GF-D8 (cell line): ENCODE measurements at regions not wholly inside any gene's neighbourhood (a gene's known extent, or its start where the extent isn't known, plus 50 kb on each side); places are given as distances from the start of the nearest gene placed in this dataset.
"Not testable (repeated sequence)": the region's sequence is repeated elsewhere in the genome, so short reads cannot be mapped to it uniquely, and the experiment has no call there.

ENCODE experiments used
- DNase-seq: peaks from one replicate; lab custom pipeline; 2025; lab: John Stamatoyannopoulos, UW

DNA sequence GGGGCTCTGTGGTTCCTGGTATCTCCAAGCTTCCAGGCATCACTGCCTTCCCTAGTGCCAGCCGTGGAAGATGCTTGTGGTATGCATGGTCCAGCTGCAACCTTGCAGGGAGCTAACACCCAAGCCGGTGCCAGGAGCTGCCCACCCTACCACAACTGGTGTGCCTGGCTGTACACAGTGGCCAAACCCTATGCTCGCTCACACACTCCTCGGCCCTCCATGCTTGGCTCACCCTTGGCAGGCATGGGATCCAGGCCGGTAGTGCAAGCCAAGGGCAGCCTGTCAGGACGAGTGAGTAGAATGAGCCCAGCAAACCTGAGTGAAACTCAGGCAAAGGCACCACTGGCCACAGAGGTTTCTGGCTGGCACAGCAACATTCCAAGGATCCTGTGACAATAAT, 1676.0 kb downstream of the SLITRK1 start:
- no peak for DNase-seq

DNA sequence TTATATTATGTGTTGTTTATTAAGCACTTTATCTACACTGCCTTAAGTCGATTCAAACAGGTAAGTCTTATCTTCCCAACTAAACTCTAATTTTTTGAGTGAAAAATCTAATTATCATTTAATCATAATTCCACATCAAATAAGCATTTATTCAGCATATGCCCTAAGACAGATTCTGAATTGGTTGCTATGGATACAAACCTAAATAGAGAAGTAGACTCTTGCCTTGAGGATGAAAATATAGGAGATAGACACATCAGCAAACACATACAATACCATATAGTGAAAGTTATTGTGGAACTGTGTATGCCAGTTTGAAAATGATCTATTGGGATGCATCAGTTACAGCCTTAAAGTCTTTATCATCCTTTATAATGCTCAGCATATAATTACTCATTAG, 1679.9 kb downstream of the SLITRK1 start:
- DNase-seq = no peak

DNA sequence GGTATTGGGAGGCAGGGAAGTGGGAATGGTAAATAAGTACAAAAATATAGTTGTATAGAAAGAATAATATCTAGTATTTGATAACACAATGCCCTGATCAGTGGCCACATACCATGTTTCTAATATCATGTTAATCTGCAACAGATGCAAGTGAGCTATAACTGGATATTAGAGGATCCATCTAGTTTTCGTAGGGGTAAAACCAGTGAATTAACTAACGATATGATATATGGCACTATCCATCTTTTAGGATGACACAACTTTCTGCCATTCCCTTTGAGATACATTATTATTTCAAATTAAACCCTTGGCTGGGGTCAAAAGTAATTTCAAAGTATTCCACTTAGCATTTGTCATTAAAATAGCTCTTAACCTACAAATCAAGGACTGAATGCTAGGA, 1686.2 kb downstream of the SLITRK1 start:
- DNase-seq = no peak

DNA sequence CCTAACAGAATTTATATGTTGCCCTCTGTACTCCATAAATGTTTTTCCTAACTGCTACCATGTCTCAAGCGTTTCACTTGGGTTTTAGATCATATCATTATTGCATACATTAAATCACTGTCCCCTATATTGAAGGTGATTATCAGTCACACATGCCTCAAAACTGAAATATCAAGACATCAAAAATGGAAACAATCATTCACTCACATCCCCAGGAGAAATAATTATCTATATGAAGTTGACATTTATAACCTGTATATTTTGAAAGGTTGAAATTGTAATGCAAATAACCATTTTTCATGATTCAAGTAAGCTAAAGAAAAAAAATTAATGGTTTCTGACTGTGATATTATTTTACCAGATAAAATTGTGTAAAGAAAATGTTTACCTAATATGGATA, 1695.0 kb downstream of the SLITRK1 start:
- no peak for DNase-seq

DNA sequence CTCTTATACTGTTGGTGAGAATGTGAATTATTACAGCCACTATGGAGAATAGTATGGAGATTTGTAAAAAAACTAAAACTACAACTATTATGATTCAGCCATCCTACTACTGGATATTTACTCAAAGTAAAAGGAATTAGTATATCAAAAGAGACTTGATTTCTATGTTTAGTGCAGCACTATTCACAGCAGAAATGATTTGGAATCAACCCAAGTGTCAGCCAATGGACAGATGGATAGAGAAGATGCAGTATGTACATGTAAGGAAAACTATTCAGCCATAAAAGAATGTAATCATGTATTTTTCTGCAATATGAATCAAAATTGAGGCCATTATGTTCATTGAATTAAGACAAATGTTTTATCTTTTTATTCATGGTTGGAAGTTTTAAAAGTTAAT, 1705.5 kb downstream of the SLITRK1 start:
- no peak for DNase-seq

DNA sequence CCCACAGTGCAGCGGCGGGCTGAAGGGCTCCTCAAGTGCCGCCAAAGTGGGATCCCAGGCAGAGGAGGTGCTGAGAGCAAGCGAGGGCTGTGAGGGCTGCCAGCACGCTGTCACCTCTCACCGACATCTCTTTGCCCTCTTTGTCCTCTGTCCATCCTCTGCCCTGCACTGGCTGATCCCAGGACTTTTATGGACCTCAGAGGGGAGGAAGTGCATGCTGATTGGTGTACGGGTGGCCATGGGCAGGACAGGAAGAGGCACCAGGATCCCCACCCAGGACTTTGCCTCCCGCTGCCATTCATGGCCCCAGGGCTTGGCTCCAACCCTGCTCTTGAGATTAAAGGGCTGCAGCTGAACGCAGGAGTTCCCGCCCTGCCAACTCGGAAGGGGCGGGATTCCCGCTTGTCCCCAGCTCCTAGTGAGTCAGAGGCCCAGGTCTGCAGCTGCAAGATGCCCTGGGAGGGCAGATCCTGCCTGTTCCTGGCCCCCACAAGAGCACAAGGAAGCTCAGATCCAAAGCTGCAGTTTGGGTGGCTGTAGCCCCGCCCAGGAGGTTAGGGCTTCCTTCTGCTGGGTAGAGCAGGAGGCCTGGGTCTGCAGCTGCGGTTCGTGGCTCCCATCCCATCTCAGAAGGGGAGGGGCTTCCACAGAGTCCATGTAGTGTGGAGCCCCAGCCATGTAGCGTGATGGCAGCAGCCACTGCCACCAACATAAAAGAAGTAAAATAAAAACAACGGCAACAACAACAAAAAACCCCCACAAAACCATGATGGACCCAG, 1716.7 kb downstream of the SLITRK1 start:
- DNase-seq = no peak

DNA sequence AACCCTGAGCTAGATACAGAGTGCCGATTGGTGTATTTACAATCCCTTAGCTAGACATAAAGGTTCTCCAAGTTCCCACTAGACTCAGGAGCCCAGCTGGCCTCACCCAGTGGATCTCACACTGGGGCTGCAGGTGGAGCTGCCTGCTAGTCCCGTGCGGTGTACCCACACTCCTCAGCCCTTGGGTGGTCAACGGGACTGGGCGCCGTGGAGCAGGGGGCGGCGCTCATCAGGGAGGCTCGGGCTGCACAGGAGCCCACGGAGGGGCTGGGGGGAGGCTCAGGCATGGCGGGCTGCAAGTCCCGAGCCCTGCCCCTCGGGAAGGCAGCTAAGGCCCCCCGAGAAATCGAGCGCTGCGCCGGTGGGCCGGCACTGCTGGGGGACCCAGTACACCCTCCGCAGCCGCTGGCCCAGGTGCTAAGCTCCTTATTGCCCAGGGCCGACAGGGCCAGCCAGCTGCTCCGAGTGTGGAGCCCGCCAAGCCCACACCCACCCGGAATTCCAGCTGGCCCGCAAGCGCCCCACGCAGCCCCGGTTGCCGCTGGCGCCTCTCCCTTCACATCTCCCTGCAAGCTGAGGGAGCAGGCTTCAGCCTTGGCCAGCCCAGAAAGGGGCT, 1717.4 kb downstream of the SLITRK1 start:
- not testable (repeated sequence) for DNase-seq

DNA sequence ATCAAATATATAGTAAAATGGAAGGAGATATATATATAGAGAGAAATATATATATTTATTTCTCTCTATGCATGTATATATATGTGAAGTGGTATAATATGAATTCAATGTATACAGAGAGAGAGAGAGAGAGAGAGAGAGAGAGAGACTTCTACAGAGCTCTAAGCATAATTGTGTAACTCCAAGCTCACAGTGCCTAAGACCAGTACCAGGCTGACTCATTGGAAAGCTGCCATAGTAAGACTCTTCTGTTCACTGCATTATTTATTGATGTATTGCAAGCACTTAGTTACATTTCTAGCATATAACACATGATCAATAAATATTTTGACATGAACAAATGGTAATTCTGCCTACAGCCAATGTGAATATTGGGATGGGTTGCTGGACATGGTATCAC, 1734.7 kb downstream of the SLITRK1 start:
- no peak for DNase-seq

DNA sequence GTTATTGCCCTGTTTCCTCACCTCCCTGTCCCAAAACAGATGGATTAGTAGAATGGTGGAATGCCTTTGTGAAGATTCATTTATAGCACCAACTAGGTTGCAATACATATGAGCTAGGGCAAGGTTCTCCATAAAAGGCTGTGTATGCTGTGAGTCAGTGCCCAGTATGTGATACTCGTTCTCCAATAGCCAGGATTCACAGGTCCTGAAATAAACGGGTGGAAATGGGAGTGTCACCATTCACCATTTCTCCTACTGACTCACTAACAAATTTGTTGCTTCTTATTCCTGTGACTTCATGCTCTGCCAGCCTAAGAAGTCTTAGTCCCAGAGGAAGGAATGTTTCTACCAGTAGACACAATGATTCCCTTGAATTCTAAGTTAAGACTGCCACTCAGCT, 1745.4 kb downstream of the SLITRK1 start:
- DNase-seq = no peak

DNA sequence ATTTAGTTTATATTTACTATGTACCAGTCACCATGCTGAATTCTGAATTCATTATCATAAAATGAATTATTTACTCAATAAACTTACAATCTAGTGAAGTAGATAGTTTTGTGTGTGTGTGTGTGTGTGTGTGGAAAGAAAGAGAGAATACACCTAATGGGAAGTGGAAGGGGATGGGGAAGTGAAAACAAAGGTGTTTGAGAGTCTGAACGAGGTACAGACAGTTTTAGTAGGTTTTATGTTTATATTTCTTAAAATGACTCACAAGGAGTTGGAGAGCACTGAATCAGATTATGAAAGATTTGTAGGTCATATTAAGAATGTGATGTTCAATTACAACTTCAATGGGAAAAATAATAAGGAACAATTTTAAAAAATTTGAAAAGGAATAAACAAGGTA, 1753.0 kb downstream of the SLITRK1 start:
- DNase-seq = no peak

DNA sequence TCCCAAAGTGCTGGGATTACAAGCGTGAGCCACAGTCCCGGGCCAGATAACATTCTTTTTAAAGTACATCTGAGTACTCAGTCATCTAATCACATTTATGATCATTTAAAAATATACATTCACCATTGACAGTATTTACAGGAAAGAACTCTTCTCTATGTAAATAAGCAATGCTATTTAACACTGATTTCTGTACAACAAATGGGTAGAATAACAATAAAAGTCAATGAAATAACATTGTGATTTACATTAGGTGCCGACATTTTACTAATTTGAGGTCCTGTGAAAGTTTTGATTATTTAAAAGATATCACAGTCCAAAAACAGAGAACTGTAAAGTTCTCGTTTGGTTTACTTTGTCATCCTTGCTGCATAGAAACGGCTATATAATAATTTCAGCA, 1763.7 kb downstream of the SLITRK1 start:
- no peak for DNase-seq

DNA sequence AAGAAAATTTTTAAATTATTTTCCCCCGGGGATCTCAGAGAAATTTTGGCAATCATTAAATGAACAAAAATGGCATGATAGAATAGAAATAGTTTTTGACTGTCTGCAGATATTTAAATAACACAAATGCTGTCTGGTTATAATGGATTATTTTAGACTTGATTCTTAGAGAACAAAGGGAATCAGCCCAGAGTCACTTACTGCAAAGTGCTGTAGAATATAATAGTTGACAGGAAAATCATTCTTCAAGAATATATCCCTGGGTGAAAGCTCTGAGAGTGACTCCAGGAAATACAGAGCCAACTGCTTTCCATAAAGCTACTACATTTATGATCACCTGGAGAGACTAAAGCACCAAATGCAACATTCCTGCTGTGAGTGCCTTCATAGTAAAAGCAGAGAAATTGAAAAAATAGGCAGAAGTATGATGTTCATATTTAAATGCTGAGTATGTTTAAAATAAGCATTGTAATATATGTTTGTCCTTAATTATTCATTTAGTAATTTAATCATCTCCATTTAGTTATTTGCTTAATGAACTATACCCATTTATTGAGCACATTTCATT, 1765.8 kb downstream of the SLITRK1 start:
- DNase-seq = no peak

DNA sequence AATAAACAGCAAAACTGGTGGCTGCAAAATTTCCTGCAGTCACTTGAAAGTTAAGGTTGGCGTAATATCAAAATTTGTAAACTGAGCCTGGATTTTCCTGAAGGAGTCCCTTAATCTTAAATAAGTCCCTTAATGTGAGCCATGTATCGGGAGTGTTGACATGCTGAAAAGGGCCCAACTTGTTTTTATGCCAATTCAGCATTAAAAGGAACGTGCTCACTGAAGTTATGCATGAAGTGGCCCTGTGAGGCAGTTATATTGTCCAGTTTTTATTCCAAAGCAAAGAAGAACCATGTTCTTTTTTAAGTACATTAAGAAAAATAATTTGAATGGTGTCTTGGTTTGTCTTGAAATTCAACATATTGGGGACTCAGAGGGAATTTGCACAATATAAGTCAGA, 1766.9 kb downstream of the SLITRK1 start:
- no peak for DNase-seq

DNA sequence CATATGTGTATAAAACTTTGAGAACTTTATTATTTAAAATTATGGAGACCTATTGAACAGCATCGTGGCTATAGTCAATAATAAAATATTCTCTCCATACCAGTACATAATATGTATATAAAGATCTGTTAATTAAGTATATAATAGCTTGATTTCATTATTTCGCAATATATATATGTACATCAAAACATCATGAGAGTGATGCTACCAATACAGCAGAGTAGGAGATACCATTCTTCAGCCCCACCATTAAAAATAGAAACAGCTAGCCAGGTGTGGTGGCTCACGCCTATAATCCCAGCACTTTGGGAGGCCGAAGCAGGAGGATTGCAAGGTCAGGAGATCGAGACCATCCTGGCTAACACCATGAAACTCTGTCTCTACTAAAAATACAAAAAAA, 1755.3 kb upstream of the SPRY2 start:
- no peak for DNase-seq

DNA sequence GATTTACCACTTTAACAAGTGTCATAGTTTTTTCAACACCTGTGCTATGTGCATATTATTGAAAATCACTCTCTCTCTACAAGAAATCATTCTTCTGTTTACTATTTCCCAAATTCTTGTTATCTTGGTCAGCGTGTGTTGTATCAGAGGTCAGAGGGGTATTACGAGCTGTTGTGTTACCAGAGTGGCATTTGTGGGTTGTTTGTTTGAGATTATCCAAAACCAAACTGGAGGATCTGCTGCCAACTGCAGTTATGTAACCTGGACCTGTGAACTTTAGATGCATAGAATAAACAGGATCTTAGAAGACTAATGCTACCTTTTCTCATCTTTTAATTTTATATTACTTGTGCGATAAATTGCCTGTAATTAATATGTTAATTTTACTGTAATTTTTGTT, 1751.4 kb upstream of the SPRY2 start:
- DNase-seq = no peak

DNA sequence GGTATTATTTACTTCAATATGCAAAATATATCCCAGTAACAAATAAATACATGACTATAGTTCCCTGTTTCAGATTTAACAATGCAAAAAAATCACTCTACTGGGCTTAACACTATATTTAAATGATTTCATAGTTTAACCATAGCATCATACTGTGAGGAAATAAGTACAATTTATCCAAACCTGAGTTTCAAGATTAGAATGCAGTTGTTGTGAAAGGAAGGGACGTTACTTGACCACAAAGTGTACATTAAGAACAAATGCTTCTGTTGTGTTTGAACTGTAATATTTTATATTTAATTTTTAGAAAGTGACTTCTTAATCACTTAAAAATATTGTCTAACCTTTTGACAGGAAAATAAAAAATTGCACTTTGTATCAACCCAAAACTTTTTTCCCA, 1747.9 kb upstream of the SPRY2 start:
- no peak for DNase-seq

DNA sequence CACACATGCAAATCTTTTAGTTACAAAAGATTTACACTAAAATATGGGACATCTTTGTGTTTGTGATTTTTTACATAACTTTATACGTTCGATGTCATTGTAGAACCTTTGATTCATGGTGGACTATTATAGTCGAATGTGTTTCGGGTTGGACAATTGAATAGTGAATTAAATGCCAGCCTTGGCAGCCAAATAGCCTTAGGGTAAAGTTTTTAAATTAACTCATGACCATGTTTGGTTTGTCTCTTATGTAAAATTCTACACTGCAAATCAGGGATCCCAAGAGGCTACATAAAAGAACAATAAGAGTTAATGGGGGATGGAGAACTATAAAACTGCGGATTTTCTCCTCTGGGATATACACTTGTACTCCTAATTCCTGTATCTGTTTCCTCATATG, 1735.6 kb upstream of the SPRY2 start:
- DNase-seq = no peak

DNA sequence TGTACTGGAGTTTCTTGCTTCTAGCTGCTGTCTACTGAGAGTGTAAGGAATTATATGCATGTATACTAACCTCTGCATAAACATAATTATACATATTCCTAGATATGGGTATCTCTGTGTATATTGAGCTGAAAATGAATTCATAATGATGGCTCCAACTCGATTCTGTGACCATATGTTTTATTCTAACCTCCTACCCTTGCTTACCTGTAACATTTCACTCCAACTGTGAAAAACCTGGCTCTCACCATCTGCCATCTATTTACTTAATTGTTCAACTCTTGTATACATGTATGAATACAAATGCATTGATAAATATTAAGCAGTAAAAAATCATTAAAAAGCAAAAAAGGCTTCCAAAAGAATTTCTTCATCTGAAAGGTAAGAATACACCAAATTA, 1729.5 kb upstream of the SPRY2 start:
- DNase-seq = no peak

DNA sequence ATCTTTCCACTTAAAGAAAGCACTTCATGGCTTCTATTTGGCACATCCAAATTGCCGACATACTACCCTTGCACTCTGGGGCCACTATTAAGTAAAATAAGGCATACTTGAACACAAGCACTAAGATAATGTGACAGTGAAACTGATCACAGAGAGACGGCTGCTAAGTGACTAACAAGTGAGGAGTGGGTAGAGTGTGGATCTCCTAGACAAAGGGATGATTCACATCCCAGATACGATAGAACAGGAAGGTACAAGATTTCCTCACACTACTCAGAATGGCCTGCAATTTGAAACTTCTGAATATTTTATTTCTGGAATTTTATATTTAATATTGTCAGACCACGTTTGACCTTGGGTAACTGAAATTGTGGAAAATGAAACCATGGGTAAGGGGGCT, 1721.8 kb upstream of the SPRY2 start:
- DNase-seq = no peak

DNA sequence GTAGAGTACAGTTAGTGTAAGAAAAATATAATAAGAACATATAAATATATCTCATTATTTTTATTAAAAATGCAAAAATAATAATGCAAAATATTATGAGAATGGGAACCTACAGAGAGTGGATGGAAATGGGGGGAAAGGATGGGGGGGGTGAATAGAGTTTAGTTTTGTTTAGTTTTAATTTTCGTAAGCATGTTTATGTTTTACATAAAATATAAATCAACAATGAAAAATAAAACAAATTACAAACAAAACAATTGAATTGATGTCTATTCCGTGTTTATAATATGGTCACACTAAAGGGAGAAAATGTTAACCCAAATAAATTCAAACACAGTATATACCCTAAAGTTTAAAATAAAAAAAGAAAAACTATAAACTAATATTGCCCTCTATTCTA, 1717.4 kb upstream of the SPRY2 start:
- DNase-seq = no peak

DNA sequence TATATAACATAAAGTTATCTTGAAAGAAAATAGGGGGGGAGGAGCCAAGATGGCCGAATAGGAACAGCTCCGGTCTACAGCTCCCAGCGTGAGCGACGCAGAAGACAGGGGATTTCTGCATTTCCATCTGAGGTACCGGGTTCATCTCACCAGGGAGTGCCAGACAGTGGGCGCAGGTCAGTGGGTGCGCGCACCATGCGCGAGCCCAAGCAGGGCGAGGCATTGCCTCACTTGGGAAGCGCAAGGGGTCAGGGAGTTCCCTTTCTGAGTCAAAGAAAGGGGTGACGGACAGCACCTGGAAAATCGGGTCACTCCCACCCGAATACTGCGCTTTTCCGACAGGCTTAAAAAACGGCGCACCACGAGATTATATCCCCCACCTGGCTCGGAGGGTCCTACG, 1704.4 kb upstream of the SPRY2 start:
- DNase-seq = not testable (repeated sequence)

DNA sequence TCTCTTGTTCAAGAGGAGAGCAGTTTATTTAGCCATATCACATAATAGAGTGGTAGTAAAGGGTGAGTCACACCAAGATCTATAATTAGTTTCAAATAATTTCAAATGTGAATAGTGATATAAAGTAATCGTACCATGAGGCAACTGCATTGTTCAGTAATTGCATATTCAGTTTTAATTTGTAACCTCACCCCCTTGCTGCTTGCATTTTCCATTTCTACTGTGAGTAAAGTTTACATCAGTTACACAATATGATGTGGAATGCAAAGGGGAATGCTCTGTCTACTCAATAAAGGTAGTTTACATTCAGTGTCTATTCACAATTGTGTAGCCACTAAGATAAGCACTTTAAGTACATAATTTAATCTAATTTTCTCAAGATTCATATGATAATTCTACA, 1695.7 kb upstream of the SPRY2 start:
- DNase-seq = no peak

DNA sequence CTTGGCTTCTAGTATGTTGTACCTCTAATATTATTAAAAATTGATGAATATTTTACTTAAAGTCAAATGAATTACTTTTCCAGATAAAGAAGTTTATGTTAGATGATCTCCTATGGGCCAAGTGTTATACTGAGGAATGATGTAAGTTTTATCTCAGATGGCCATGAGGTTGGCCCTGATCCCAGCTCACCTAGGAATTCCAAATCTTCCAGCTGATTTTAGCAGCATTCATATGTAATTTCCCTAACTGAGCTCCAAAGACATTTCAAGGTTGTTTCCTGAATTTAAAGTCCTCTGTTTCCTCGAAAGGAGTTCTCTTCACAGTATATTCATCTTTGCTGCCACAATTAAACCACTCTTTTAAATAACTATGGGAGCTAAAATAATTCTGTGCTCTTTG, 1670.4 kb upstream of the SPRY2 start:
- no peak for DNase-seq

DNA sequence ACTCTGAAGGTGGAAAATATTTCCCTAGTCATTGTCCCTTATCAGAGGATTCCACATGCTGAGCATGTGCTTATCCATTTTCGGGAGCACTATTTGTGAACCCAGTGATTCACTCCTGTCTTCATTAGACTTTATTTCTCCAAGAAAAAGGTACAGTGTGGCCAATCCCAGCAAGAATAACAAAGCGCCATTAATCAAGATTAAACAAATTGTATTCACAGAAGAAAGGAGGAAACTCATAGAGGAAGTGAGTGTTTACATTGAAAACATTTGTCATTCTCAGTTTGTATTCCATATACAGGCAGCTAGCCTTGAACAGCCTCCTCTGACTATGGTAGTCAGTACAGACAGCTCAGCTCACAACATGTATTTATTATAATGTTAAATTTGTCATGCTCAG, 1669.9 kb upstream of the SPRY2 start:
- DNase-seq = no peak
